Fibroblast of pulmonary artery (primary cell): ENCODE measurements at regions not wholly inside any gene's neighbourhood (a gene's known extent, or its start where the extent isn't known, plus 50 kb on each side); places are given as distances from the start of the nearest gene placed in this dataset.

Experiments used
- DNase-seq: peaks from one replicate; pipeline ENCODE4 v3.0.0-alpha.2; 2010; ENCODE audit warnings: low read depth
- H3K4me3 ChIP-seq: replicated peaks from 2 replicates; pipeline ENCODE4 v1.5.1; 2011; ENCODE audit warnings: low read depth, mild to moderate bottlenecking, control low read depth, low read length, moderate library complexity
- CTCF ChIP-seq: IDR thresholded peaks from 2 replicates; pipeline ENCODE4 v1.5.1; 2011; ENCODE audit warnings: mild to moderate bottlenecking, control low read depth, low read length, inconsistent platforms; ENCODE audit errors: missing control alignments

GRCh38 chr11:41921746-41922390 is 462.4 kb upstream of the LRRC4C start:
- no peak overlapping the region for H3K4me3 ChIP-seq
- TF ChIP-seq CTCF = no peak
- DNase-seq = no peak

- DNase-seq = no peak
- no peak for TF ChIP-seq CTCF
- H3K4me3 ChIP-seq = no peak overlapping the region
Measured at GRCh38 chr11:41926339-41926738, 466.9 kb upstream of the LRRC4C start.

- H3K4me3 ChIP-seq = no peak overlapping the region
- no peak for DNase-seq
- no peak for TF ChIP-seq CTCF
Measured at GRCh38 chr11:41935241-41935640, 475.8 kb upstream of the LRRC4C start.

GRCh38 chr11:41935795-41936194 is 476.3 kb upstream of the LRRC4C start:
- TF ChIP-seq CTCF = no peak
- DNase-seq = no peak

GRCh38 chr11:41943656-41944055 is 484.2 kb upstream of the LRRC4C start:
- TF ChIP-seq CTCF = no peak
- DNase-seq = no peak
- H3K4me3 ChIP-seq = no peak overlapping the region

More at GRCh38 chr11:41935795-41936194, 476.3 kb upstream of the LRRC4C start:
- H3K4me3 ChIP-seq = no peak overlapping the region

GRCh38 chr11:41947392-41947791 is 487.9 kb upstream of the LRRC4C start:
- DNase-seq = no peak
- TF ChIP-seq CTCF = no peak
- no peak overlapping the region for H3K4me3 ChIP-seq

- no peak for TF ChIP-seq CTCF
- no peak for DNase-seq
- H3K4me3 ChIP-seq = no peak overlapping the region
Measured at GRCh38 chr11:41950470-41951143, 491.2 kb upstream of the LRRC4C start.
